ENCODE measurements at regions not wholly inside any gene's neighbourhood (a gene's known extent, or its start where the extent isn't known, plus 50 kb on each side); places are given as distances from the start of the nearest gene placed in this dataset.

GRCh38 chr12:125287155-125287847 lies 222.1 kb downstream of the AACS start (continued):
- no peak for TF ChIP-seq FOSL1 (IDR thresholded peaks at IDR 0.05; ENCODE audit: insufficient read depth, low read depth, low read length)
- TF ChIP-seq SIRT6 (IDR thresholded peaks at IDR 0.05; ENCODE audit: low read length): no peak
- no peak for TF ChIP-seq EP300 (IDR thresholded peaks at IDR 0.05; ENCODE audit: borderline replicate concordance in 1 of 2, low read depth in 2 of 2, low read length in 2 of 2)
- TF ChIP-seq CTCF (IDR thresholded peaks at IDR 0.05; ENCODE audit: control extremely low read depth in 1 of 3, insufficient read depth in 1 of 3, low read depth in 1 of 3, low read length in 3 of 3): no peak
- TF ChIP-seq HDAC2 (IDR thresholded peaks at IDR 0.05; ENCODE audit: borderline replicate concordance in 1 of 2, low read depth in 2 of 2, low read length in 2 of 2): no peak
- no peak for TF ChIP-seq SP4 (IDR thresholded peaks at IDR 0.05; ENCODE audit: low read length)
